ENCODE measurements at regions not wholly inside any gene's neighbourhood (a gene's known extent, or its start where the extent isn't known, plus 50 kb on each side); places are given as distances from the start of the nearest gene placed in this dataset.

DNA sequence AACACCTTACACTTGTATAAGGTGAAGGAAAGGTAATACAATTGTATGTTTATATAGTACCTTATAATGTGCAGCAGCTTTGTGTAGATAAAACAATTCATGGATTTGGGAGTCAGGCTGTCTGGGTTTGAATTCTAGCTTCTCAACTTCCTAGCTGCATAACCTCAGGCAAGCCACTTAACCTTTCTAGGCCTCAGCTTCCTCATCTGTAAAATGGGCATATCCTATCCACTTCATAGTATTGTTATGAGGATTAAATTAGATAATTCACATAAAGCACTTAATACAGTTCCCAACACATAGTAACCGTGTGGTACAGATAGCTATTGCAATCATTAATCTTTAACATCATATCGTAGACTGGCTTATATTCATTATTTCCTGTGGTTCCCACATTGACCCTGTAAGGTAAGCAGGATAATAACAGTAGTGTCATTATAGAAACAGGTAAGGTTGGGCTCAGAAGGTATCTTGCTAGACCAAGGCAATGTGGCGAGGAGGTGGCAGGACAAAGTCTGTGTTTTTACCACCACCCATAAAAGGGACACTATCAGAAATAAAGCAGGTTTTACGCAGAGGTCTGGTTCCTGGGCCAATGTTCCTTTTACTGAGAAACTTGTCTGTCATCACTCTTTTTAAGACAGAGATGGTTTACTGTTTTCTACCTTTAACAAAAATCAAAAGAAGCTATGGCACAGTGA, 334.1 kb downstream of the RRAGC start:
- TF ChIP-seq YY1 (IDR thresholded peaks at IDR 0.05; ENCODE audit: insufficient read depth, insufficient read length) (no peak), SUZ12 (IDR thresholded peaks at IDR 0.05; ENCODE audit: extremely low read depth, insufficient read depth, insufficient read length) (no peak), ZNF274 (IDR thresholded peaks at IDR 0.05; ENCODE audit: low read depth, low read length) (no peak)
